CD1c-positive myeloid dendritic cell (primary cell): ENCODE measurements at regions not wholly inside any gene's neighbourhood (a gene's known extent, or its start where the extent isn't known, plus 50 kb on each side); places are given as distances from the start of the nearest gene placed in this dataset.
"Not testable (repeated sequence)": the region's sequence is repeated elsewhere in the genome, so short reads cannot be mapped to it uniquely, and the experiment has no call there.

Experiments
- DNase-seq: peaks from one replicate; pipeline ENCODE4 v3.0.0-alpha.2; 2016; ENCODE audit errors: extremely low spot score

- no peak for DNase-seq
These were observed 583.7 kb downstream of the ADCYAP1 start for GRCh38 chr18:1488394-1488793.

DNA sequence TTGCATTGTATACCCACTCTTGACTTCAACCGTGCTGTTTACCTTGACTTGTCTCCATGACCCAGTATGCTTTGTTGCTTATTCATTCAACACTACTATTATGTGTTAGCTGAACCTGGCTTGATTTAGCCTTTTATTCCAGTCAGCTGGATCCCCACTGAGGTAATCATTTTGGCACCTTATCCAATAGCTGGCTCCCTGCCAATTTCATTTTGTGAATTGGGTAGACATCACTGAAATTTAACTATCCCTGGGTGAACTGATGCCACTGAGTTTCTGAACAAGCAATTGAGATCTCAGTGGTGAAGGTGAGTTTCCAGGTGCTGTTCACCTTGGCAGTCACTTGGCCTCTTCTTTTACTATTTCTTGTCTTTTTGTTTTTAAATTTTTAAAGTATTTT, 584.3 kb downstream of the ADCYAP1 start:
- no peak for DNase-seq

DNA sequence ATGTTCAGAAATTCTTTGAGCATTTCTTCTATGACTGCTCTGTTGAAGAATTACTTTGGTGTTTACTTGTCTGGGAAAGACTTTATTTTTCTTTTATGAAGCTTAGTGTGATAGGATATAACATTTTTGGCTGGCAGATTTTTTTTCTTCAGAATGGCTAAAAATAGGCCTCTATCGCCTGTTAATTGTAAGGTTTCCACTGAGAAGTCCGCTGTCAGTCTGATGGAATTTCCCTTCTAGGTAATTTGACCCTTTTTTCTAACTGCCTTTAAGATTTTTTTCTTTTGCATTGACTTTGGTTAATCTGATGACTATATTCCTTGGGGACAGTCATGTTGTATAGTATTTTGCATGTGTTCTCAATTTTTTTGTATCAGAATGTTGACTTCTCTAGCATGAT, 590.7 kb downstream of the ADCYAP1 start:
- no peak for DNase-seq

GRCh38 chr18:1496096-1496495, 591.4 kb downstream of the ADCYAP1 start:
- DNase-seq: no peak

DNA sequence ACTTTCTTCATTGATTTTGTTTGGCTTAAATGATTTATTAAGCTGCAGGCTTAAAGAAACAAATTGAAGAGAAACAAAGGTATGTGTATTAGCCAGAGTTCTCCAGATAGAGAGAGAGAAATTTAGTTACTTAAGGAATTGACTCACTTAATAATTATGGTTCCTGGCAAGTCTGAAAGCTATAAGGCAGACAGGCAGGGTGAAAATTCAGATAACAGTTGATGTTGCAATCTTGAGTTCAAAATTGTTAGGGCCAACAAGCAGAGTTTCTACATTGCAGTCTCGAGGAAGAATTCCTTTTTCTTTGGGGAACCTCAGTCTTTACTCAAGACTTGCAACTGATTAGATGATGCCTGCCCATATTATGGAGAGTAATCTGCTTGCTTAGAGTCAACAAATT, 593.5 kb downstream of the ADCYAP1 start:
- no peak for DNase-seq

DNA sequence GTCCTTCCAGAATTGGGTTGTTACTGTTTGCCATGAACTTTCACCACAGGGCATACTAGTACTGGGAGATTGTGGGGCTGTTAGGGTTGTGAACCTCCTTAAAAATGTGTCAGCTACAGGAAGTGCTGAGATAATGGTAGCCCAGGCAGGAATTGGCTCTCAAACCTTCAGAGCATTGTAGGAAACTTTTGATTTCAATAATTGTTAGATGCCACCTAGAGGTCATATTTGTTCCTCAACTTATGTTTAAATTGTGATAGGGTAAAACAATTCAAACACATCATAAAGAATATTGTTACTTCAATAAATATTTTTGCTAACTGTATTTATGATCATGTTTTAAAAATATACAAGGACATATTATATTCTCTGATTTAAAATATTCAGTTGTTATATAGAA, 594.6 kb downstream of the ADCYAP1 start:
- no peak for DNase-seq

- no peak for DNase-seq
These were observed 599.2 kb downstream of the ADCYAP1 start for GRCh38 chr18:1503847-1504246.

DNA sequence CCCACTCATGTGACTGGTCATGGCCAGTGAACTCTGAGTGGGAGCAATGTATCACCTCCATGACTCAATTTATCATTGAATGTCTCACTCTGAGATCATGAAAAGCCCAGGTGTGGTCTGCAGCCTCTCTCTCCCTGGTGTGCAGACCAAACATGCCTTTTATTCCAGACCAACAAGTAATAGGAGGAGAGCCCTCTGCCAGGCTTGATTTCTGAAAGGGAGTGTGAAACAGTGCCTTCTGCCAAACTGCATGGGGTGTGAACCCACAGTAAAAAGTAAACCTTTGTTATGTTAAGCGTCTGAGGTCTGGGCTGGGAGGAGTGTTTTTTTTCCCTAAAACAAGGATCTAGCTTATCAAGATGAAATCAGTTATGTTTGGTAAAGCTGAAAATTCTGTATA, 601.2 kb downstream of the ADCYAP1 start:
- DNase-seq: no peak

DNA sequence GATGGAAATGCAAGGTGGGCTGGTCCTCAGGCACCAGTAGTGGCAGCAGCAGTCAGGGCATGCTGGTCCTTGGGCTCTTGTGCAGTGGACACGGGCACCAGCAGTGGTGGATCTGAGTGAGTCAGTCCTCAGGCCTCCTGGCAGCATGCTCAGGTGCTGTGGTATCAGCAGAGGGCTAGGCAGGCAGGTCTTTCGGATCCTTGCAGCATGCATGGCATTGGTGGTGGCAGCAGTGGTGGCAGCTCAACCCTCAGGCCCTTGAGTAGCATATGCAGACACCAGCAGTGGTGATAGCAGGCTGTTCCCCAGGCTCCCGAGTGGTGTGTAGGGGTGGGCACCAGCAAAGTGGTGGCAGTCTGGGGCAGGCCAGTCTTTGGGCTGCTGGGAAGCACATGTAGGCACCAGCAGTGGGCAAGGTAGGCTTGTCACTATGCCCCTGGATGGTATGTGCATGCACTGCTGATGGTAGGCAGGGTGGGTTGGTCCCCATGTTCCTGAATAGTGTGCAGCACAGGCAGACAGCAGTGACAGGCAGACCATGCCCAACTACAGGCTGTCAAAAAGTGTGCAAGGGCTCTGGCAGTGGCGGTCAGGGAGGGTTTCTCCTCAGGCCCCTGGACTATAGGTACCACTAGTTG, 606.0 kb downstream of the ADCYAP1 start:
- no peak for DNase-seq

- no peak for DNase-seq
These were observed 607.1 kb downstream of the ADCYAP1 start for GRCh38 chr18:1511619-1512311.

DNA sequence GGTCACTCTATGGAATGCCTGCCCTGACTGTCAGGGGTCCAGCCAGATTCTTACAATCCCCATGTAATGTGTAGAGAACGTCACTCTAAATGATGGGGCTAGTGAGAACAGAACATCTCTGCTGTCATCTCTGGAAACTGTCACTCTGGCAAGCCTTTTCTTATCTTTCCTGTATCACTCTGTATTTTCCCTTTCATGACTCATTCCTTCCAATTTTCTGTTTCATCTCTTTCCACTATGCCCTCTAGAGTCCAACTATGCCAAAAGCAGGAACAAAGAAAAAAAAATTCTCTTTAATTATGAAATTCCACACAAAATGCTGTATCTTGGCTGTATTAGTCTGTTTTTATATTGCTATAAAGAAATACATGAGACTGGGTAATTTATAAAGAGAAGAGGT, 608.8 kb downstream of the ADCYAP1 start:
- no peak for DNase-seq

- DNase-seq: not testable (repeated sequence)
These were observed 617.0 kb downstream of the ADCYAP1 start for GRCh38 chr18:1521588-1522248.

DNA sequence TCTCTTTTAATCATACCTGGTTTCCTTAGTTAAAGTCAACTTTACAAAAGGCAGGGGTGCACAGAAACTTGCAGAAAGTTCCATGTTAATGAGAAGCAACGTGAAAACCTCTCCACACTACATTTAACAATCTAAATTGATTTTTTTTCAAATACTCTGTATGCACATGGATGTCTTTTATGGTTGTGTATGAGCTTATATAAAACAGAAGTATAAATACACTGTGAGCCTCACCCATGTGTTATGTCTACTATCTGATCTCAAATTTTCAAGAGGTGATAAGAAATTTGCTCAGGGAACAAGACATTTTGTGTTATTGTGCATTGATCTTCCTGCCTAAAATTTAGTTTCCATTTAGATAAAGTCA, 617.6 kb downstream of the ADCYAP1 start:
- no peak for DNase-seq

GRCh38 chr18:1526991-1527390, 622.3 kb downstream of the ADCYAP1 start:
- no peak for DNase-seq

GRCh38 chr18:1527805-1528204, 623.1 kb downstream of the ADCYAP1 start:
- no peak for DNase-seq

- no peak for DNase-seq
These were observed 623.8 kb downstream of the ADCYAP1 start for GRCh38 chr18:1528447-1528846.

- DNase-seq: no peak
These were observed 624.4 kb downstream of the ADCYAP1 start for GRCh38 chr18:1528964-1529509.

- DNase-seq: no peak
These were observed 626.0 kb downstream of the ADCYAP1 start for GRCh38 chr18:1530650-1531049.

DNA sequence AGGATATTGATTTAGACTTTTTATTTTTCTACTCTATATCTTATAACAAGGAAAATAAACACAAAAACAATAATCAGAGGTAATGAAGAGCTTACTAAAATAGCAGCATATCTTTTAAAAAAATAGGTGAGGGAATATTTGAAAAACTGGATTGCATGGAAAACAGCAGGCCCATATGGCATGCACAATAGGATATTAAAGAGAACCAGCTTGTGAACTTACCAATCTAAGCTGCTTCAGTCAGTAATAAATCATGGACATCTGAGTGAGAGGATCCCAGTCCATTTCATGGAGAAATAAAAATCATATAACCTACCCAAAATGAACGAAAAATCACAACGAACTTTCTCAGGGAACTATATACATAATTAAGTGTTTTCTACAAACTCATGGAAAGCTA, 634.6 kb downstream of the ADCYAP1 start:
- no peak for DNase-seq

- no peak for DNase-seq
These were observed 636.8 kb downstream of the ADCYAP1 start for GRCh38 chr18:1541478-1541877.

DNA sequence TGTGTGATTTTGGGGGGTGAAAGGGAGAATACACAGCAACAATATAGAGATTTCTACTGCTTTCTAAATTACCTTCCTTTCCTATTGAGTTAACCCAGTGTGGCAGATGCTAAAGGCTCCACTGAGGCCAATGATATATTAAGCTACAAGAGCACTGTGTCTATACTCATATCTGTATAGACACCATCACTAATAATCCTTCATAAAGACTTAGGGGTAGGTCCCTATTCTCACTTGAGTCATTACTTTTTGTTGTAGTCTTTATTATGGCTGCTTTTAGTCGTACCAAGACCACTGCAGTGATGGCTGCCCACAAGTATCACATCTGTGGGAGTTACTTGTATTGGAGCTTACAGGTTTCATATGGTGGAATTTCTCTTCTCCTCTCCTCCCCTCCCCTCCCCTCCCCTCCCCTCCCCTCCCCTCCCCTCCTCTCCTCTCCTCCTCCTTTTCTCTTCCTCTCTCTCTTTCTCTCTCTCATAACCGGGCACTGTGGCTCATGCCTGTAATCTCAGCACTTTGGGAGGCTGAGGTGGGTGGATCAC, 637.6 kb downstream of the ADCYAP1 start:
- DNase-seq: no peak

GRCh38 chr18:1544016-1544415, 639.3 kb downstream of the ADCYAP1 start:
- DNase-seq: no peak

DNA sequence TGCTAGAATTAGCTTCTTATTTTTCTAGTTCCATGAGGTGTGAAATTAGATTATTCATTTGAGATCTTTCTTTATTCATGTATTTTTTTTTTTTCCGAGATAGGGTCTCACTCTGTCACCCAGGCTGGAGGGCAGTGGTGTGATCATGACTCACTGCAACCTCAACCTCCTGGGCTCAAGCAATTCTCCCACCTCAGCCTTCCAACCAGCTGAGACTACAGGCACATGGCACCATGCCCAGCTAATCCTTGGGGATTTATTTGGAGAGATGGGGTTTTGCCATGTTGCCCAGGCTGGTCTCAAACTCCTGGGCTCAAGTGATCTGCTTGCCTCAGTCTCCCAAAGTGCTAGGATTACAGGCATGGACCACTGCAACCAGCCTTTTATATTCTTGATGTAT, 653.0 kb downstream of the ADCYAP1 start:
- DNase-seq: not testable (repeated sequence)
